ENCODE measurements at regions not wholly inside any gene's neighbourhood (a gene's known extent, or its start where the extent isn't known, plus 50 kb on each side); places are given as distances from the start of the nearest gene placed in this dataset.
"Not testable (repeated sequence)": the region's sequence is repeated elsewhere in the genome, so short reads cannot be mapped to it uniquely, and the experiment has no call there.

DNA sequence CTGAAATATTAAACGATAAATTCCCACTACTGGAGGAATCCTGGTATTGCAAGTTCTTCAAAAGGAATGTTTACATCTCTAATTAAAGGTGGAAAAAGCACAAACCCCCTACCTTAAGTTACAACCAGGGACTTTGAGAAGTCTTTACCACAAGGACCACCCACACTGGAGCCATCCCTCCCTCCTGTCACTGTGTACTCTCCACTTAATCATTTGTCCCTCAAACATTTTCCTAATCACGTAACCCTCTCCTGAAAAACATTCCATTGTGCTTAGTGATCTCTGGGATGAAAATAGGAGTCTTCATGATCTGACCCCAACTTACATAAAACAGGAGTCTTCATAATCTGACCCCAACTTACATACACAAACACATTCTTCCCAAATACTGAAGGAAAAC, 85.7 kb downstream of the SUCLG1 start:
- no peak for DNase-seq

DNA sequence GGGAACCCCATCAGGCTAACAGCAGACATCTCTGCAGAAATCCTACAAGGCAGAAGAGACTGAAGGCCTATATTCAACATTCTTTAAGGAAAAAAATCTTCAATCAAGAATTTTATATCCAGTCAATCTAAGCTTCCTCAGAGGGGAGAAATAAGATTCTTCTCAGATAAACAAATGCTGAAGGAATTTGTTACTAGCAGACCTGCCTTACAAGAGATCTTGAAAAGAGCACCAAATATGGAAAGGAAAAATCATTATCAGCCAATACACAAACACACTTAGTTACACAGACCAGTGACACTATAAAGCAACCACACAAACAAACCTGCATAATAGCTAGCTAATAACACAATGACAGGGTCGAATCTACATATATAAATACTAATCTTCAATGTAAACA, 96.5 kb downstream of the SUCLG1 start:
- no peak for DNase-seq

DNA sequence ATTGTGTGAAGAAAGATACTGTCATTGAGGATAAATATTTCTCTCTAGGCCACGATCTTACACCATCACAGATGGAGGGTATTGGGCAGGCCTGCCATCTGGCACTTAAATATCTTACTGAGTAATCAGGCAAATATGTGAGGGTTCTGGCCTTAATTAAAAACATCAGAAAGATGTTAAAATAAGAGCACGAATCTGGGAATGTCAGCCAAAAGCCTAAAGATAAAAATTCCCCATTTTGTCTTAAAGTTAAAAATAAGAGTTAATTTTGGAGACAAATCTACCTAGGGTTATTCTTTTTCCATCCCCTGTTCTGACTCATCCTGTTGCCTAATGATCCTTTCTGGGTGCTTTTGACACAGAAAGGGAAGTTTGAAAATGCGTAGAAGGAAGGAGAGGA, 121.0 kb downstream of the SUCLG1 start:
- no peak for DNase-seq

DNA sequence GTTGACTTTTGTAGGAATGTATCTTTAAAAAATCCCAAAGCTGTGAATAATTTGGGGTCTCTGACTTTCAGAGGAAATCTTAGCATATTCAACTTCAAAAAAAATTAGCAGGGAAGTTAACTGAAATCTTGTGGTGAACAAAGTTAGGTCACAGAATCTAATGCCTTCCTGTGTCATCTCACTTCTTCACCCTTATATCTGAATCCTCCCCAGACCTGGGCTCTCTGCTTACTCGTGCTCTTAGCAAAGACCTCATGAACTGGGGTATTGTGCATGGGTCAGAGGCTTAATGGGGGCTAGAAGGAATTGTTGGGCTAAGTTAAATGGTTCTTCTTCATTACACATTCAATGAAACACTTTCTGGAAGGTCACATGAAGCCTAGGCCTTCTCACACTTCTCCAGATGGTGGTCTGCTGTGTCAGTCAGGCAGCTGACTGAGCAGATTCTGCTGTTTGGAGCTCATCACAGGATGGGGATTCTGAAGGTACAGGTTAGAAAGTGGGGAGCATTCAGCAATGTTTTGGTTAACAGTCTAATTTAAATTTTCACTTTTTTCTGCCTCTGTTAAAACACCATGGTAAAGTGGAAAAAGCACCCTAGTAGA, 131.3 kb downstream of the SUCLG1 start:
- DNase-seq = no peak

DNA sequence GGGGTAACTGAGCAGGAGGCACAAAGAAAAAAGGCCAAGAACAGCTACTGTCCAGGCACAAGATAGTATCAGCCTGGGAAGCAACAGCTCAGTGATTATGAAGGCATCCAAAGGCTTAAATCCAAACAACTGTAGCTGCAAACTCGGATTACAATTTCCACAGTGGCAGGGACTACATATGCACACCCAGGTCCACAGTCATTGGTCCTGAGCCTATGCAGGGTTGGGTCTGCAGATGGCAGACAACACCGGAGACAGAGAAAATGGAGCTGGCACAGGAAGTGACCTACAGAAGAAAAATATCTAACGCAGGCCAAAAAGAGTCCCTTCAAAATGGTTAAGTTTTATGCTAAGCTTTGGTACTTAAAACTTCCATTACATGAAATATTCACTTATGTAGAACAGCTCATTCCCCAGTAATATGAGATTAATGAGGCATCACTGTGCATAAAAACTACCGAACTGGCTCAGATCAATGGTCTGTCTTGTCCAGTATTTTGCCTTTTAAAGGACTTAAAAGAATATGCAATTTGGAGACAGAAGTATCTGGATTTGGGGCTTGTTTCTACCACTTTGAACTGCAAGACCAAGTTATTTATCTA, 132.1 kb downstream of the SUCLG1 start:
- DNase-seq = no peak

DNA sequence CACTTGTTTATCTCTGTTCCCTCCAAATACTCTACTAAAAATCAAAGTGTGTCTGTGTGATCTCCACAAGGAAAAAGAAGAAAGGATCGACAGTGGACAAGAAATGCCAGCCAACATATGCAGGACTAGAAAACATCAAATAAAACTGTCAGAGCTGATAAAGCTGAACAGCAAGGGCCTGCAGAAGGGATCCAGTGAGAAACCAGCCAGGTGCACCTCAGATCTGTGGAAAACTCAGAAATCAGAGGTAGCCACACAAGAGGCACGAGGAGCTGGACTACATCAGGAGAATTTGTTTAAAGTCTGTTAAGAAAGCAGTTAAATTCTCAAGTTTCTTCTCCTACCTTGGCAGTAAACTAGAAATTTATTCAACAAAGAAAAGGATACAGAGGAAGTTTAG, 135.2 kb downstream of the SUCLG1 start:
- no peak for DNase-seq

DNA sequence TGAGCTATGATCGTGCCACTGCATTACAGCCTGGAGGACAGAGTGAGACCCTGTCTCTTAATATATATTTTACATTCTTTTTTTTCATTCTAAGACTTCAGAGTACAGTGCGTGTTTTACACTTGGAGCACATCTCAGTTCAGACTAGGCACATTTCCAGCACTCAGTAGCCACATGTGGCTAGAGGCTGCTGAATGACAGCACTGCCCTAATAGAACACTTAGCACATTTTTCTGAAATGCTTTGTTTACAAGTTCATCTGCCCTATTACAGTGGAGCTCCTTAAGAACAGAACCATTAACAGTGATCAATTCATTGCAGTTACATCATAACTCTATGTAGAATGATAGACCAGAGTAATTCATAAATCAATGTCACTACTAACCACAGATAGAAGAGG, 138.1 kb downstream of the SUCLG1 start:
- DNase-seq = no peak

DNA sequence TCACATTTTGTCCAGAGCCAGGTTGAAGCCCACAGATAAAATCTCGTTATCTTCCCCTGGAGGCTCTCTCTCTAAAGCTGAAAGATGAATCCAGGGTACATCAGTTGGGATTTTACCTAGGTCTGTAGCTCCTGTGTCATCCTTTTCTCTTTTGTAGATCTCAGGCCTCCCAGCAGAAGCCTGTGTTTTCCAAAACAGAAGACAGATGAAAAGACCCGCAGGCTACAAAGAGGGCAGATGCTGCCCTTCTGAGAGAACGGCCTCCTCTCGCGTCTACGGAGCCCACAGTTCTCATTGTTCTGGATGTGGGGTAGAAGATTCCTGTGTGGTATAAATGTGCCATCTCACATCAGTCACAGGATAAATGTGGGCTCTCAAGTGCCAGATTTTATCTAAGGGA, 139.5 kb downstream of the SUCLG1 start:
- DNase-seq = peak; percentile 28

DNA sequence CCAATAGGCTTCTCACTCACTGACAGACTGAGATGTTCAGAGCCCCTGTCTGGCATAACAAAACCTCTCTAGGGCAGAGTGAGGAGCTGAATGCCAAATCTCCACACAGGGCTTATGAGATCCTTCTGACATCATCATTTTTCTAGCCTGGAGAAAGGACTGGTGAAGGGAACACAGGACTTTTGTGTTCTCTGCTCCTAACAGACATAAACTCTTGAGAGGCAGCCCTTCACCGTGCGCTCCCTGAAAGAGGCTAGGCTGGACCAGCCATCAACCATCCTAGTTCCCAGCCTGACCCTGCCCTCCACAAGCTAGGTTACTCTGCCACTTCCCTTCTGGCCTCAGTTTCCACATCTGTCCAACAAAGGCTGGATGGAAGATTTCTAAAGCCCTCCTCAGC, 141.9 kb downstream of the SUCLG1 start:
- DNase-seq = no peak

DNA sequence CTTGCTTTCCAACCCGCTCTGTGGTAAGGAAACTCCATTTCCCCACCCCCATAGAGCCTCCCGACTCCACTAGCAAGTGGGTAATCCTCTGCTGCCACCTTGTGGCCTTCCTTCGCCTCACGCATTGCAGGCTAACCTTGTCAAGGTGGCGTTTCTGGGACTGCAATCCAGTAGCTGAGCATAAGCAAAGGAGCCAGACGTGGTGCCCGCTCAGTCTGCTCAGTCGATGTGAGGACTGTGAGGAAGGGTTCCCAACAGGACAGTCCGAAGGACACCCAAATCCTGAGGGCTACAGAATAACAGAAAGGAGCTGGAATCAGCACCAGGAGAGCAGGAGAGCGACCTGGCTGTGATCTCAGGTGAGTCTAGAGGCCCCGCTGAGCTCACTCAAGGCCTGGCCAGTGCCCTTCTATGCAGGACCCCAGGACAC, 144.2 kb downstream of the SUCLG1 start:
- peak; percentile 82 for DNase-seq

DNA sequence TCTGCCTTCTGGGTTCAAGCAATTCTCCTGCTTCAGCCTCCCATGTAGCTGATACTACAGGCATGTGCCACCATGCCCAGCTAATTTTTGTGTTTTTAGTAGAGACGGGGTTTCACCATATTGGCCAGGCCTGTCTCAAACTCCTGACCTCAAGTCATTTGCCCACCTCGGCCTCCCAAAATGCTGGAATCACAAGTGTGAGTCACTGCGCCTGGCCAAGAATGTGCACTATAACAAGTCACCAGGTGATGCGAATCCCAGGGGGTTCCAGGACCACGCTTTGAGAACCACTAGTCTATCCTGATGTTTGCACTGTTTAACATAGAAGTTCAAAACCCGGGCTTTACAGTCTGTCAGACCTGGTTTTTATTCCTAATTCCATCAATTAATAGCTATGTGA, 144.8 kb downstream of the SUCLG1 start:
- no peak for DNase-seq

DNA sequence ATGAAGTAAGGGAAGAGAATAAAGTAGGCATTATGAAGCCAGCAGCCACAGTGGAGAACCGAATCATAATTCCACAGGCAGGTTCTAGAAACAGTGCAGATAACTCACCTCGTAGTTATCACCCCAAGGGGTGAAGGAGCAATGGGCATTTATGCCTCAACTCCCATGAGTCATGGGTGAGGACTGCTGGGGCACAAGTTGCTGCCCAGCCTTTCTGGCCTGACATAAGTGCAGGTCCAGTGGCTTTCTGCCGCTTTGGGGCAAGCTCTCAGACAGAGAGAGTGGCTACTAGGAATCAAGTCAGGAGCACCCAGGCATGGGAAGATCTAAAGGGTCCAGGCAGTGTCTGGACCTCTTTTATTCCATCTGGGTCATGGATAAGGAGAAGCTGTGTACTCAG, 149.8 kb downstream of the SUCLG1 start:
- no peak for DNase-seq

DNA sequence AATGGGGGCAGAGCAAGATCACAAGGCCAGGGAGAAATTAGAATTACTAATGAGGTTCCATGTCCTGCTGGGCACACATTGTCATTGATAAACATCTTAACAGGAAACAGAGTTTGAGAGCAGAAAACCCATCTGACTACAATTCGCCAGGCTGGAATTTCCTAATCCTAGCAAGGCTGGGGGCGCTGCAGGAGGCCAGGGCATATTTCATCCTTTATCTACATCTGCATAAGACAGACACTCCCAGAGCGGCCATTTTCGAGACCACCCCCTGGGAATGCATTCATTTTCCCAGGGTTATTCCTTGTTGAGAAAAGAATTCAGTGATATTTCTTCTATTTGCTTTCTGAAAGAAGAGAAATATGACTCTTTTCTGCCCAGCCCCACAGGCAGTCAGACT, 152.7 kb downstream of the SUCLG1 start:
- no peak for DNase-seq

DNA sequence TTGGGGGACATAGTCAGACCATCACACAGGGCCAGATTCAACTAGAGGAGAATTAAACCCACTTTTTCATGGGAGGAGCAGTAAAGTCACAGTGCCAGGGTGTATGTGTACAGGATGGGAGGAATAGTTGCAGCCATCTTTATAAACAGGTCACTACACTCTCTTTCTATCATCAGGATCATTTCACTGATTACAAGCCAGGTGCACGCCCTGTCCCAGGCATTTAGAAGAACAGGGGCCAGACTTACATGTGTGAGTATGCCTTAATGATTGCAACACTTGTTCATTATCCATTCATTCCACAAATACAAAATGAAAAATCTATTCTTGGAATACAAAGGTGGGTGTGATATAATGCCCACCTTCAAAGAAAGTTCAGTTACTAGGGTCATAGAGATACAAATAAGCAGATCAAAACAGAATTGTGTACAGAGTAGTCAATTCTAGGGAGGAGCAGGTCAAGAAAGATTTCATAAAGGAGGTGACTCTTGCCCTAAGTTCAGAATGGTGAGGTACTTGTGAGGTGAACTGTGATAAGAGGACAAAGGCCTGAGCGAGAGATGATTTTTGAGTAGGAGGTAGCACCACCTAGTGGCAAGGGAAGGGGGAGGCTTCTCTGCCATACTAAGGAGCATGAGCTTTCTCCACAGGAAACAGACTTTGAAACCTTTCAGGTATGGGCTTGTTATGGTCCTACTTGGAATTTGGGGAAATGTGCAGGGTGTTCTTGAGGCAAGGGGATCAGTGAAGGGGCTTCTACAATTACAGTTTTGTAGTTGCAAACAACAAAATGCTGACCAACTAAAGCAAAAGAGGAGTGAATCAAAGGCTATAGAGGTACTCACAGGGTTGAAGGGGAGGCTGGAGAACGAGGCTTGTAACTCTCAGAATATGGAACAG, 156.3 kb downstream of the SUCLG1 start:
- peak; percentile 75 for DNase-seq

DNA sequence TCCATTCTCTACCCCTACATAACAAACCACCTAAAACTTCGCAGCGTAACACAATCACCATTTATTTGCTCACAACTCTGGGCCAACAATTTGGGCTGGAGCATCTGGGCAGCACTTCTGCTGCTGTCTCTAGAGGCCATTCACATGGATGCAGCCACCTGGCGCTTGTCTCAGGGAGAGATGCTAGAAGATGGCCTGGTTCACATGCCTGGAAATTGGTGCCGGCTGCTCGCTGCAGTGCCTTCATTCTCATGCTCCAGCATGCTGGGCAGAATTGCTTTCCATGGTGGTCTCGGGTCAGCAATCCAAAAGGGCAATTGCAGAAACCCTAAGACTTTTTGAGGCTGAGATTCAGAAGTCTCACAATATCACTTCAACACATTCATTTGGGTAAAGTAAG, 157.4 kb downstream of the SUCLG1 start:
- no peak for DNase-seq

DNA sequence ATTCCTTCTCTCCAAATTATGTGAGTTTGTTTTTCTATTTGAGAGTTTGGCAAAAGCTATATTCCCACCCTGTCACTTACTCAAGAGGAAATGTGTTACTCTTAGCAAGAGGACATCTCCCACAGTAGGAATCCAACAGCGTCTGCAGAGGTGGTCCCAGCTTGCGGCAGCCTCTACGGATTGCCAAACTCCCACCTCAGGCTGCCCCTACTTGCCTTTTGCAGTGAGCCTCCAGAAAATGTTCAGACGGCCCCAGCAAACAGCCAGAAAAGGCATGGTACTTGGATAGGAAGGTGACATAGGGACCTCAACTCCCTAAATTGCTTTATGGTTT, 158.4 kb downstream of the SUCLG1 start:
- DNase-seq = no peak

DNA sequence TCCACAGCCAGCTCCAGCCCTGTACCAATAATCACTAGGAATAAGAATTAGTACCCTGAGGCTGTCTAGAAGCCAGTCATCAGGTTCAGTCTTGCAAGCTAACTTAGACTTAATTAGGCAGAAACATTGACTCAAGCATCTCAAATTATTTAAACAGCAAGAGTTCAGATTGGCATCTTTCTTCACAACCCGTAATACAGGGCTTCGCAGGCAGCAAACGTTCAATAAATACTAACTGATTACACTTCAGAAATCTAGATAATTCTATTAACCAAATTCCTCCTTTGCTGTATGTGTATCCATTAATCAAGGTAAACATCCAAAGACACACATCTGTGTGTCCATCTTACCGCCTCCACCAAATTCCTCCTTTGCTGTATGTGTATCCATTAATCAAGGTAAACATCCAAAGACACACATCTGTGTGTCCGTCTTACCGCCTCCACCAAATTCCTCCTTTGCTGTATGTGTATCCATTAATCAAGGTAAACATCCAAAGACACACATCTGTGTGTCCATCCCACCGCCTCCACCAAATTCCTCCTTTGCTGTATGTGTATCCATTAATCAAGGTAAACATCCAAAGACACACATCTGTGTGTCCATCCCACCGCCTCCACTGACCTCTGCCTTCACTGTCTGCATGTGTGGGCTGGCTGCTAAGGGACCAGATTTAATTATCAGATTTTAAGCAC, 158.9 kb downstream of the SUCLG1 start:
- DNase-seq = not testable (repeated sequence)

DNA sequence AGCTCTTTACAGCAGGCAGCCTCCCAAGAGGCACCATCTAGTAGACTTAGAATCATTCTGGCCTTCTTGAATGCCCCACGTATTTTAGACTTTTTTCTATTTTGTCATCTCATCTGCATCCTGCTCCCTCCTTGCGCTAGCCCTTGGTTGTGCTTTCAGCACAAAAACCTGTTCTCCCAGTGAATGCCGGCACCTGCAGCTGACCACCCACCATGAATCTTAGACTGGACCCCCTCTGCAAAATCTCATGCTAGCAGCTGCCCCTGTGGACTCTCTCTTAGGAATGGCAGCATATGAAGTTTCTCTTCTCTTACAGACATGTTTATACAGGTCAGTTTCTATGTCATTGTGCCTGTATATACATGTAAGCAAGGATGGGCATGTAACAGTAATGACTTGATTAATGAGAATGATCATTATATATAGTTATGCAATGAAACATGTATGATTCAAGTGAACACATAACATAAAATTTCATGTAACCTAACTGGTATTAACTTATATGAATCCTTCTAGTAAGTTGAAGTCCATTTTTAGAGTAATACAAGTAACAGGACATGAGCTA, 159.8 kb downstream of the SUCLG1 start:
- DNase-seq = no peak

DNA sequence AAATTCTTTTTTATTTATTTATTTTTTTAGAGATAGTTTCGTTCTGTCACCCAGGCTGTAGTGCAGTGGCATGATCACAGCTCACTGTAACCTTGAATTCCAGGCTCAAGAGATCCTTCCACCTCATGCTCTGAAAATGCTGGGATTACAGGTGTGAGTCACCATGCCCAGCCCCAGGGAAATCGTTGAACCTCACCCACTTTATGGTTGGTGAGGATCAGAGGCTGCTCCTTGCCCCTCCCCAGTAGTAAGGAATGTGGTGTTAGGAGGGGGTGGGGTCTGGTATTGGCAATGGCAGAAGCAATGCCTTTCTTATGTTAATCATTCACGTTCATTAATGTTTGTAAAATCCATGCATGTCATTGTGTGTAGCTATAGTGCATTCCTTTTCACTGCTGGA, 161.9 kb downstream of the SUCLG1 start:
- no peak for DNase-seq

DNA sequence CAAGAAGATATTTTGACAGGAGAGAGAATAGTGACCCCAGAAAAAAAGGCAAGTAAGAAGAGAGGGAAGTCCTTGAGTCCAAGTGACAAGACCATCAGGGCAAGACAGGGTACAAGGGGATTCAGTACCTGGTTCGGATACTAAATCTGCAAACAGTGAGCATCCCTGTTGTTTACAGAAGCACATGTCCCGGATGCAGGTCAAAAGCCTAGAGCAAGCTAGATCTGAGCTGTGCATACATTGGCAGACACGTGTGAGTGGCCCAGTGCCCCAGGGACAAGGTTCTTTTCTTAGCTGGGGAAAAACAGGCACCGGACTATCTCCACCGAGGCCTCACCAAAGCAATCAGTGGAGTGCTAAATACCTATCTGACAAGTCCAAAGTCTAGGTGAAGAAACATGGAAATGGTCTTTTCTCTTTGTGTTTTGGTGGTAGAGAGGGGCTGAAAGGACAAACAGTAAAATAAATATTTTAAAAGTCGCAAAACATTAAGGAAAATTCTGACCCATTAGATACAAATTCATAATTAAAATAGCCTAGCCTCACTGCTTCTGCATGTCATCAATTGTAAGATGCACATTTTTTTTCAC, 165.2 kb downstream of the SUCLG1 start:
- no peak for DNase-seq

DNA sequence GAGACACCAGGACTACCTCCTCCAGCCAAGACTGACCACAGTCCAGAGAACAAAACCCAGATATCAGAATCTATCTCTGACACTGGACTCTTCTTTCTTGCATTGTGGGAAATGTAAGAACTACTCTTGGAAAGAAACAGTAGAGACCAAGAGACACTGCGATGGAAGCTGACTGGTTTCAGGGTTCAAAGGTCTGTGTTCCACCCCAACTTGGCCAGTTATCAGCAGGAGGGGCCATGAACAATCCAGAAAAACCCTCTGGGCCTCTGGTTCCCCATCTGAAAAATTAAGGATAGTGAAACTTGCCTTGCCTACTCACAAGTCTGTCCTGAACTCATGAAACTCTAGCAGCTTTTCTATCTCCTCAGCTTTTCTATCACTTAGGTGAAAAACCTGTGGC, 166.5 kb downstream of the SUCLG1 start:
- DNase-seq = no peak

DNA sequence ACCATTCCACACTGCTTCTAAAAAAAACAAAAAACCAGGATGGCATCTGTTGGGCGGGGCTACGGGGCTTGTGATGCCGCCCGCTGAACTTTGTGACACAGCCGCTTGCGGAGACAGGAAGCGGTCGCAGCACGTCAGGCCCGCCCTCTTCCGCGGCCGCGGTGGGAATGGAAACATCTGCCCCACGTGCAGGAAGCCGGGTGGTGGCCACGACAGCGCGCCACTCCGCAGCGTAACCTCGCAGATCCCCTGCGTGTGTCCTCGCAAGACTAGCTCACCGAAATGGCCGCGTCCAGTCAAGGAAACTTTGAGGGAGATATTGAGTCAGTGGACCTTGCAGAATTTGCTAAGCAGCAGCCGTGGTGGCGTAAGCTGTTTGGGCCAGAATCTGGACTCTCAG, 168.5 kb downstream of the SUCLG1 start:
- no peak for DNase-seq

DNA sequence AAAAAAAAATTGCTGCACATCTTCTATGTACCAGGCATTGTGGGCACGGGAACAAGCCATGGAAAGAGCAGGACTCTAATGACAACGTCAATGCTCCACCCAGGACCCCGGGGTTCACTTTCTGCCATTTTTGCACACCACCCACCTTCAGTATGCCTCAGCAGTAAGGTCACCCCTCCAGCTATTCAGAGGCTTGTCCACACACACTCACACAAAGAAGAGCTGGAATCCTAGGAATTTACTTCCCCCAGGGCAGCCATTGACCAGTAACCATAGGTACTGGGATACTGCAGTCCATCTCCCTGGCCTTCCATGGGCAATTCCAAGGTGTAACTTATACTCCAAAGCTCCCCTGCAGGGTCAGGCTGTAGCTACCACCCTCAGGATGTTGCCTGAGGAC, 170.8 kb downstream of the SUCLG1 start:
- DNase-seq = no peak
